ENCODE measurements at regions not wholly inside any gene's neighbourhood (a gene's known extent, or its start where the extent isn't known, plus 50 kb on each side); places are given as distances from the start of the nearest gene placed in this dataset.

GRCh38 chr3:13935494-13936094 lies 55.7 kb upstream of the WNT7A start:
- Mint-ChIP-seq H3K4me1 (ENCODE audit: low read depth) (no peaks in the 10 kb centered on the region), H3K9me3 (peaks cover 23% of the 10 kb centered on the region; the same call in 1 of the 2 replicates), H3K27me3 (ENCODE audit: insufficient read depth) (peaks cover 15% of the 10 kb centered on the region), H3K27ac (no peak overlapping the region), H3K4me3 (no peak overlapping the region), H3K36me3 (ENCODE audit: low read depth) (0 out of 2 replicates have a peak, but pooled peaks cover 6% of the 10 kb centered on the region)
- no peak for DNase-seq
- no peak for TF ChIP-seq CTCF (IDR thresholded peaks at IDR 0.05)

- Mint-ChIP-seq H3K27ac (no peak overlapping the region), H3K9me3 (peaks cover 23% of the 10 kb centered on the region; the same call in 1 of the 2 replicates), H3K36me3 (ENCODE audit: low read depth) (0 out of 2 replicates have a peak, but pooled peaks cover 6% of the 10 kb centered on the region), H3K4me1 (ENCODE audit: low read depth) (no peaks in the 10 kb centered on the region), H3K27me3 (ENCODE audit: insufficient read depth) (peaks cover 15% of the 10 kb centered on the region), H3K4me3 (no peak overlapping the region)
- no peak for DNase-seq
- TF ChIP-seq CTCF (IDR thresholded peaks at IDR 0.05): no peak
Observed at GRCh38 chr3:13934813-13935212, 54.9 kb upstream of the WNT7A start.

GRCh38 chr3:13934315-13934714 lies 54.4 kb upstream of the WNT7A start:
- Mint-ChIP-seq H3K9me3 (peaks cover 23% of the 10 kb centered on the region; the same call in 1 of the 2 replicates), H3K4me3 (no peak overlapping the region), H3K27ac (no peak overlapping the region), H3K27me3 (ENCODE audit: insufficient read depth) (peaks cover 15% of the 10 kb centered on the region), H3K36me3 (ENCODE audit: low read depth) (0 out of 2 replicates have a peak, but pooled peaks cover 6% of the 10 kb centered on the region), H3K4me1 (ENCODE audit: low read depth) (no peaks in the 10 kb centered on the region)
- TF ChIP-seq CTCF (IDR thresholded peaks at IDR 0.05): no peak
- no peak for DNase-seq

GRCh38 chr3:13932578-13933295 lies 52.9 kb upstream of the WNT7A start:
- H3K36me3 Mint-ChIP-seq (ENCODE audit: low read depth): 0 out of 2 replicates have a peak, but pooled peaks cover 6% of the 10 kb centered on the region
- TF ChIP-seq CTCF (IDR thresholded peaks at IDR 0.05): no peak
- peaks cover 15% of the 10 kb centered on the region for H3K27me3 Mint-ChIP-seq (ENCODE audit: insufficient read depth)
- H3K9me3 Mint-ChIP-seq: peaks cover 23% of the 10 kb centered on the region; the same call in 1 of the 2 replicates
- no peaks in the 10 kb centered on the region for H3K4me1 Mint-ChIP-seq (ENCODE audit: low read depth)
- H3K4me3 Mint-ChIP-seq: no peak overlapping the region
- H3K27ac Mint-ChIP-seq: no peak overlapping the region
- DNase-seq: no peak

GRCh38 chr3:13931172-13931571 lies 51.3 kb upstream of the WNT7A start:
- no peak for TF ChIP-seq CTCF (IDR thresholded peaks at IDR 0.05)
- Mint-ChIP-seq H3K27ac (no peak overlapping the region), H3K36me3 (ENCODE audit: low read depth) (0 out of 2 replicates have a peak, but pooled peaks cover 6% of the 10 kb centered on the region), H3K9me3 (peaks cover 23% of the 10 kb centered on the region; the same call in 1 of the 2 replicates), H3K4me3 (no peak overlapping the region), H3K4me1 (ENCODE audit: low read depth) (no peaks in the 10 kb centered on the region), H3K27me3 (ENCODE audit: insufficient read depth) (peaks cover 12% of the 10 kb centered on the region)
- no peak for DNase-seq
